Heart left ventricle (tissue), 13 donors: ENCODE measurements at regions not wholly inside any gene's neighbourhood (a gene's known extent, or its start where the extent isn't known, plus 50 kb on each side); places are given as distances from the start of the nearest gene placed in this dataset.

Source experiments
- POLR2A ChIP-seq, 2 donors: fragments of 450-650 bp; IDR thresholded peaks; one replicate each; pipeline ENCODE4 v1.6.1; 2017; ENCODE audit warnings: antibody characterized with exemption in 2 of 2, mild to moderate bottlenecking in 2 of 2, moderate library complexity in 2 of 2
- TF ChIP-seq, protein P1 (sequence below), 12 donors: fragments of 200-600 bp; sonication (generic) in 4 of 12; IDR thresholded peaks; one replicate each; pipeline versions ENCODE4 v1.5.0 to v1.8.0; 2018 to 2022; ENCODE audit warnings: antibody characterized with exemption in 12 of 12, mild to moderate bottlenecking in 5 of 12
- donor health status: ischemic (EF 13 %, LVEDD 7.1; RV severe dilation, severe dysfunction).
- donor health status: DM: no; HTN: yes; CAD: no.
- donor health status: DM: no; HTN: no; CAD: no.
- donor health status: ischemic (EF 25% LVEDD 6.9; RV normal size, moderate dysfunction).
- donor health status: ischemic (EF 25% LVEDD 5.7; RV mildly dilated, moderate dysfunction).
- donor health status: ischemic (EF 35%, LVEDD 5.7; RV mildly dilated, moderate dysfunction).
- donor health status: nonischemic (EF 11% LVEDD 7.7; RV severe dilation, severe dysfunction).
- donor health status: DM: yes; HTN: yes; CAD: no.
- donor health status: PGD.
- donor health status: ischemic (EF 29% LVEDD 5.4; RV normal size, mild dysfunction).
- donor health status: nonischemic (EF 23%, LVEDD 6.1; RV moderate dilation, normal function).

DNA sequence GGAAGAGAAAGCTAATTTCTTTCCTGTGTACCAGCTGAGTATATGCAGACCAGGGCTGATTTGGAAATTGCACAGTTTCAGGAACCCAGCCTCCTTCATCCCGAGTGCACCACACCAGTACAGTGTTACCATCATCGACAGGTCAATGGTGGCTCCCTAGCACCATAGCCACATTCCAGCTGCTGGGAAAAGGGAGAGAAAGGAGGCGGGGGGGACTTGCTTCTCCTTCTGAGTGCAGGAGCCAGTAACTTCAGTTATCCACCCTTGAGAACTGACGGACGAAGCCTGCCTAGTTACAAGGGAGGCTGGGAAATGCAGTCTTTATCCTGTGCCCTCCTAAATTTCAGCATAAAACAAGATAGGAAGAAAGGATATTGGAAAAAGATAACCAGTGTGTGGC lies 129.7 kb upstream of the PRICKLE2 start:
- TF ChIP-seq, protein P1, sequence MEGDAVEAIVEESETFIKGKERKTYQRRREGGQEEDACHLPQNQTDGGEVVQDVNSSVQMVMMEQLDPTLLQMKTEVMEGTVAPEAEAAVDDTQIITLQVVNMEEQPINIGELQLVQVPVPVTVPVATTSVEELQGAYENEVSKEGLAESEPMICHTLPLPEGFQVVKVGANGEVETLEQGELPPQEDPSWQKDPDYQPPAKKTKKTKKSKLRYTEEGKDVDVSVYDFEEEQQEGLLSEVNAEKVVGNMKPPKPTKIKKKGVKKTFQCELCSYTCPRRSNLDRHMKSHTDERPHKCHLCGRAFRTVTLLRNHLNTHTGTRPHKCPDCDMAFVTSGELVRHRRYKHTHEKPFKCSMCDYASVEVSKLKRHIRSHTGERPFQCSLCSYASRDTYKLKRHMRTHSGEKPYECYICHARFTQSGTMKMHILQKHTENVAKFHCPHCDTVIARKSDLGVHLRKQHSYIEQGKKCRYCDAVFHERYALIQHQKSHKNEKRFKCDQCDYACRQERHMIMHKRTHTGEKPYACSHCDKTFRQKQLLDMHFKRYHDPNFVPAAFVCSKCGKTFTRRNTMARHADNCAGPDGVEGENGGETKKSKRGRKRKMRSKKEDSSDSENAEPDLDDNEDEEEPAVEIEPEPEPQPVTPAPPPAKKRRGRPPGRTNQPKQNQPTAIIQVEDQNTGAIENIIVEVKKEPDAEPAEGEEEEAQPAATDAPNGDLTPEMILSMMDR (IDR thresholded peaks at IDR 0.05) = no peak
- TF ChIP-seq POLR2A (IDR thresholded peaks at IDR 0.05) = no peak
